AG04449 (cell line): ENCODE measurements at regions not wholly inside any gene's neighbourhood (a gene's known extent, or its start where the extent isn't known, plus 50 kb on each side); places are given as distances from the start of the nearest gene placed in this dataset.

Source experiments
- CTCF ChIA-PET: fragments of 350-600 bp; formaldehyde crosslinking; extraction: SDS; loops from one replicate; lab custom pipeline; 2021; ENCODE audit warnings: antibody characterized with exemption; lab: Yijun Ruan, JAX
- POLR2A ChIA-PET: fragments of 400-600, 350-600 bp; formaldehyde crosslinking; extraction: SDS; loops from one replicate; lab custom pipeline; 2020; ENCODE audit warnings: antibody characterized with exemption, inconsistent platforms; lab: Yijun Ruan, JAX
- DNase-seq: peaks from one replicate; pipeline ENCODE4 v3.0.0-alpha.2; 2010; ENCODE audit warnings: low read depth, low spot score
- H3K4me3 ChIP-seq: 2 replicates; pipeline ENCODE4 v1.5.1; 2011; ENCODE audit warnings: low read depth, mild to moderate bottlenecking, control low read depth, low read length
- CTCF ChIP-seq: IDR thresholded peaks from one replicate; pipeline ENCODE4 v1.5.1; 2011; ENCODE audit warnings: mild to moderate bottlenecking, moderate library complexity, low read length, control low read depth, inconsistent platforms; ENCODE audit not compliant: insufficient read depth; ENCODE audit errors: missing control alignments

GRCh38 chr3:68135067-68135466 is 480.7 kb upstream of the SUCLG2 start:
- ChIA-PET POLR2A (no interaction called here), CTCF (no interaction called here)

GRCh38 chr3:68129065-68129464 is 474.7 kb upstream of the SUCLG2 start:
- H3K4me3 ChIP-seq = no peak overlapping the region
- TF ChIP-seq CTCF = no peak
- CTCF ChIA-PET = no interaction called here
- POLR2A ChIA-PET = no interaction called here
- no peak for DNase-seq

More at GRCh38 chr3:68135067-68135466, 480.7 kb upstream of the SUCLG2 start:
- H3K4me3 ChIP-seq = no peak overlapping the region
- no peak for DNase-seq
- no peak for TF ChIP-seq CTCF

- POLR2A ChIA-PET = no interaction called here
- DNase-seq = no peak
- no peak for TF ChIP-seq CTCF
- H3K4me3 ChIP-seq = no peak overlapping the region
- CTCF ChIA-PET = no interaction called here
Measured at GRCh38 chr3:68123231-68123630, 468.8 kb upstream of the SUCLG2 start.

- no peak for DNase-seq
- H3K4me3 ChIP-seq = no peak overlapping the region
- TF ChIP-seq CTCF = no peak
- ChIA-PET POLR2A (no interaction called here), CTCF (no interaction called here)
Measured at GRCh38 chr3:68121287-68121686, 466.9 kb upstream of the SUCLG2 start.

- no peak for DNase-seq
- ChIA-PET CTCF (no interaction called here), POLR2A (no interaction called here)
- H3K4me3 ChIP-seq = no peak overlapping the region
- TF ChIP-seq CTCF = no peak
Measured at GRCh38 chr3:68116580-68116979, 462.2 kb upstream of the SUCLG2 start.

GRCh38 chr3:68103811-68104210 is 449.4 kb upstream of the SUCLG2 start:
- ChIA-PET POLR2A (no interaction called here), CTCF (no interaction called here)
- no peak for DNase-seq
- no peak for TF ChIP-seq CTCF
- H3K4me3 ChIP-seq = no peak overlapping the region
